GM21515 (cell line): ENCODE measurements at regions not wholly inside any gene's neighbourhood (a gene's known extent, or its start where the extent isn't known, plus 50 kb on each side); places are given as distances from the start of the nearest gene placed in this dataset.
"Not testable (repeated sequence)": the region's sequence is repeated elsewhere in the genome, so short reads cannot be mapped to it uniquely, and the experiment has no call there.

Experiments
- ATAC-seq: cut with Tn5 transposase; IDR thresholded peaks from one replicate; pipeline ENCODE4 v1.9.1; 2021; ENCODE audit not compliant: unreplicated experiment

- no peak for ATAC-seq
Measured at GRCh38 chr1:34367954-34368353, 191.2 kb downstream of the C1orf94 start.

- ATAC-seq, result no peak
Measured at GRCh38 chr1:34369701-34370455, 193.2 kb downstream of the C1orf94 start.

- no peak for ATAC-seq
Measured at GRCh38 chr1:34370748-34371147, 194.0 kb downstream of the C1orf94 start.

- ATAC-seq, result not testable (repeated sequence)
Measured at GRCh38 chr1:34371179-34371578, 194.5 kb downstream of the C1orf94 start.

- no peak for ATAC-seq
Measured at GRCh38 chr1:34371829-34372532, 195.3 kb downstream of the C1orf94 start.

- no peak for ATAC-seq
Measured at GRCh38 chr1:34372891-34373290, 196.2 kb downstream of the C1orf94 start.

- ATAC-seq, result no peak
Measured at GRCh38 chr1:34373912-34374311, 197.2 kb downstream of the C1orf94 start.

GRCh38 chr1:34376531-34376930 is 199.8 kb downstream of the C1orf94 start:
- ATAC-seq, result no peak

GRCh38 chr1:34378968-34379856 is 202.5 kb downstream of the C1orf94 start:
- no peak for ATAC-seq

- no peak for ATAC-seq
Measured at GRCh38 chr1:34379911-34380310, 203.2 kb downstream of the C1orf94 start.

- no peak for ATAC-seq
Measured at GRCh38 chr1:34380526-34381124, 203.9 kb downstream of the C1orf94 start.

GRCh38 chr1:34389974-34390373 is 213.3 kb downstream of the C1orf94 start:
- ATAC-seq, result no peak

GRCh38 chr1:34396042-34396441 is 219.3 kb downstream of the C1orf94 start:
- ATAC-seq, result no peak

- ATAC-seq, result no peak
Measured at GRCh38 chr1:34398241-34398915, 221.7 kb downstream of the C1orf94 start.

GRCh38 chr1:34398916-34399275 is 222.2 kb downstream of the C1orf94 start:
- no peak for ATAC-seq

GRCh38 chr1:34400675-34401074 is 224.0 kb downstream of the C1orf94 start:
- no peak for ATAC-seq

GRCh38 chr1:34403156-34403555 is 226.4 kb downstream of the C1orf94 start:
- ATAC-seq, result no peak

GRCh38 chr1:34404804-34405203 is 228.1 kb downstream of the C1orf94 start:
- ATAC-seq, result no peak

- no peak for ATAC-seq
Measured at GRCh38 chr1:34405266-34405959, 228.7 kb downstream of the C1orf94 start.

- no peak for ATAC-seq
Measured at GRCh38 chr1:34406377-34406776, 229.7 kb downstream of the C1orf94 start.
